Mucosa of rectum (tissue), 2 donors: ENCODE measurements at regions not wholly inside any gene's neighbourhood (a gene's known extent, or its start where the extent isn't known, plus 50 kb on each side); places are given as distances from the start of the nearest gene placed in this dataset.

Experiments
- H3K27ac ChIP-seq, 2 donors: one replicate each; pipeline ENCODE4 v1.7.0; 2013; ENCODE audit warnings: inconsistent platforms in 2 of 2, low read depth in 2 of 2, low read length in 2 of 2
- H3K27me3 ChIP-seq, 2 donors: one replicate each; pipeline ENCODE4 v1.7.0; 2013; ENCODE audit warnings: low read length in 2 of 2; ENCODE audit not compliant: control insufficient read depth in 2 of 2, insufficient read depth in 2 of 2
- H3K36me3 ChIP-seq, 2 donors: one replicate each; pipeline ENCODE4 v1.7.0; 2013; ENCODE audit warnings: low read length in 2 of 2; ENCODE audit not compliant: control insufficient read depth in 2 of 2, insufficient read depth in 2 of 2
- H3K4me1 ChIP-seq, 2 donors: one replicate each; pipeline ENCODE4 v1.7.0; 2013; ENCODE audit warnings: low read length in 2 of 2, mild to moderate bottlenecking in 1 of 2; ENCODE audit not compliant: control insufficient read depth in 2 of 2, insufficient read depth in 2 of 2
- H3K4me3 ChIP-seq, 2 donors: one replicate each; pipeline ENCODE4 v1.7.0; 2013; ENCODE audit warnings: low read length in 2 of 2
- H3K9ac ChIP-seq, 2 donors: one replicate each; pipeline ENCODE4 v1.7.0; 2013; ENCODE audit warnings: low read length in 2 of 2, low read depth in 1 of 2, mild to moderate bottlenecking in 1 of 2
- H3K9me3 ChIP-seq, 2 donors: one replicate each; pipeline ENCODE4 v1.7.0; 2013; ENCODE audit warnings: low read length in 2 of 2; ENCODE audit not compliant: control insufficient read depth in 2 of 2
- donor health status: healthy.
- donor health status: Normal muscosa, but diverticular disease.

DNA sequence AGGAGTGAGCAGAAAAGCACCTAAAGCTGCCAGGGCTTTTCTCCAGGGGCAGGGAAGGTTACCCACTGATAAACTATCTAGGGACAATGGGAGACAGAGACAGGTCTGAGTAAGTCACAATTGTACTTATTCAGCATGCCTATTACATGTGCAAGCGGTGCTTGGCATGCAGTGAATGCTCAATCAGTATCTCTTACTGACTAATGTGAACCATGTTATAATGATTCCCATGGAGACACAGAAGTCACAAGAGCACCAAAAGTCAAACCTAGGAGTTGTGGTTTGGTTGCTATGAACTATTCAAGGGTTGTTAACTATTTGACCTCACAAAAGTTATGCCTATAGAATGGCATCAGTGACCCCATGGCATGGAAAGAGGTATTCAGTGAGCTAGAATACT, 50.0 kb upstream of the RASGRP1 start:
- Histone ChIP-seq H3K27ac (no peak overlapping the region), H3K27me3 (no peaks in the 10 kb centered on the region), H3K9ac (no peak overlapping the region), H3K4me3 (no peak overlapping the region), H3K9me3 (no peaks in the 10 kb centered on the region), H3K36me3 (no peaks in the 10 kb centered on the region), H3K4me1 (no peaks in the 10 kb centered on the region)

DNA sequence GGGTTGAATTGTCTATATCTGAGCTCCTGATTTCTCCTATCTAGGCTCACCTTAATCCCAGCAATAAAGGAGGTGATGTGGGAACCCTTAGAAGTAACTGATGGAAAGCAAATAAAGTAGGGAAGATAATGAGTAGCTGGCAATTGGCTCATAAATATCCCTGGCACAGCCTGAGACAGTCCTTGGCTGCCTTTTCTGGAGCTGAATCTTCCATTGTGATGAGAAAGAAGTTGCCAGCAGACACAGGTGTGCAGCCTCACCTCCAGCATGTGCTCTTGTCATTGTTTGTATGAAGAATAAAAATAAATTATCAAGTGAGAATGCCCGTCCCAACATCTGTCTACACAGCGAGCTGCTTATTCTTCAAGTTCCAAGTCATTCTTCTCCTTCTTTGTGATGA, 53.2 kb upstream of the RASGRP1 start:
- no peaks in the 10 kb centered on the region for H3K9me3 ChIP-seq
- H3K27me3 ChIP-seq = no peaks in the 10 kb centered on the region
- H3K27ac ChIP-seq = no peak overlapping the region
- no peak overlapping the region for H3K4me3 ChIP-seq
- H3K4me1 ChIP-seq = peaks cover 0 to 10% of the 10 kb centered on the region in 2 donors
- H3K36me3 ChIP-seq = no peaks in the 10 kb centered on the region
- H3K9ac ChIP-seq = no peak overlapping the region

DNA sequence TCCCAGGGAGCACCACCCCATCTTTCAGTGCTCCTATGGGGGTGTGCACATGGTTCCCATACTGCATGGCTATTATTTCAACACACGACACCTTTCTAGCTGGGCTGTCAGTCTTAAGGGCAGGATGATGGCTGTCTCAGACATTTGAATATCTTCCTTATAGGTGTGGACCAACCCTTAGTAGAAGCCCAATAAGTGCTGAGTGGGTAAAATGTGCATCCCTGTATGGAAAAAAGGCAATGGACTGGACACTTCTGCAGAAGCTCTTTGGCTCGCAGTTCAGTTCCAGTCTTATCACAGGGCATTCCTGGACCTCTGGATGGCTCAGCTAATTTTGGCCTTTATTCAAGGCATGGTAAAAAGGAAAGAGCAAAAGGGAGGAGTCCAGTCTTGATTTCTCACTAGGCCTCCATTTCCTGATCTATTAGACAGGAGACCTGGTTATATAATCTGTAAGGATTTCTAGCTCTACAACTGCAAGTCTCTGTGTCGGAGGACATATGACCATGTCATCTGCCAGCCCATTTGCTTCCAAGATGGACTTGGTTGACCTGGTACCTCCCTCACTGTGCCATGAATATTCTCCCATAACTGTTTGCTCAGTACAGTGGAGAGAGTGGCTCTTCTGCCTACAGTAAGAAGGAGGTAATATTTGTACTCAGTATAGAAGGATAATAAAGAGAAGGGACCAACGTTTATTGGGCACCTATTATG, 53.8 kb upstream of the RASGRP1 start:
- no peak overlapping the region for H3K9ac ChIP-seq
- no peaks in the 10 kb centered on the region for H3K36me3 ChIP-seq
- no peak overlapping the region for H3K4me3 ChIP-seq
- H3K27me3 ChIP-seq = no peaks in the 10 kb centered on the region
- H3K4me1 ChIP-seq = peaks cover under 1 to 14% of the 10 kb centered on the region in 2 donors
- H3K27ac ChIP-seq = no peak overlapping the region
- H3K9me3 ChIP-seq = no peaks in the 10 kb centered on the region

DNA sequence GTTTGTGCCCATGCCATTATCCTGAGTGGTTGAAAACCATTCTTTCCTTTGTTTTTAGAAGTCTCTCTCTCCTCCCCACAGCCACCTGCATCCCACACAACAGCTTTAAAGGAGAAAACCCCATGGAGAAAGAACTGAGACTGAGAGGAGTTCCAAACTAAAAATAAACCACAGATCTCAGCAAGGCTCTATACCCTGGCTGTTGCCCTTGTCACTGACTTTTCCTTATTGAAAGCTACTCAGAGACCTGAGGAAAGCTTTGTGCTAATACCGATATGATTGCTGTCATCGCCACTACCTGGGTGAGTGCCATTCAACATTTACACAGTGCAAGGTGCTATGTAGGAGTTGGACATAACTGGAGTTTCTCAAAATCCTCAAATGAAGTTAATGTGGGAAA, 55.5 kb upstream of the RASGRP1 start:
- Histone ChIP-seq H3K27ac (no peak overlapping the region), H3K4me1 (peaks cover 6 to 16% of the 10 kb centered on the region in 2 donors), H3K9me3 (no peaks in the 10 kb centered on the region), H3K4me3 (no peak overlapping the region), H3K9ac (no peak overlapping the region), H3K36me3 (no peaks in the 10 kb centered on the region), H3K27me3 (no peaks in the 10 kb centered on the region)

DNA sequence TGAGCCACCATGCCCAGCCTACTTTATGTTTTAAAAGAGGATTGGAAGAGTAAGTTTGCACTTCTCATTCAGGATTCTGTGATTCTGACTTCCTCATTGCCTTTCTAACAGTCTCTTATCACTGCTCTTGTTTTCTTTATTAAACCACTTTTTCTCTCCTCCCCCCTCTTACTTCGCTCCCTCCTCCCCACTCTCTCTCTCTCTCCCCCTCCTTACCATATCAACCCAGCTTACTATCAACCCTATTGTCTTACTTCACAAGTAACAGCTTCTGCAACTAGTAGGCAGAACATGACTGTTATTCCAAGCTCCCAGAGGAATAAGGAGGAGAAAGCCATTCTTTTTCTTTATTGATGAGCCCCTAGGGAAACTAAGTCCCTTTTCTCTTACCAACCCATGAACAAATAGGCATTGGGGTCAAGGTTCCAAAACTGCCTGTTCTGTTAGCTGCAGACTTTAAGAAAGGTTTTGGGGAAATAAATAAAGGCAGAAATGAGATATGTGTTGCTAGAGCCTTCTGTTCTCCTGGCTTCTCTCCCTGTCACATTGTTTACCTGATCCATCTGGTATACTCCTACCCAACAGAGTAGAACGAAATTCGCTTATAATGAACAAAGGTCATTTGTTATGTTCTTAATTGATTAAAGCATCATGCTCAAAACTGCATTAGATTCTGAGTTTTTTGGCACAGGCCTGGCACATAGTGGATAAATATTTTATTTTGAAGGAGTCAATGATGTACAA, 56.4 kb upstream of the RASGRP1 start:
- Histone ChIP-seq H3K9me3 (no peaks in the 10 kb centered on the region), H3K4me1 (peaks cover 6 to 16% of the 10 kb centered on the region in 2 donors), H3K27ac (no peak overlapping the region), H3K36me3 (no peaks in the 10 kb centered on the region), H3K27me3 (no peaks in the 10 kb centered on the region), H3K9ac (no peak overlapping the region), H3K4me3 (no peak overlapping the region)

DNA sequence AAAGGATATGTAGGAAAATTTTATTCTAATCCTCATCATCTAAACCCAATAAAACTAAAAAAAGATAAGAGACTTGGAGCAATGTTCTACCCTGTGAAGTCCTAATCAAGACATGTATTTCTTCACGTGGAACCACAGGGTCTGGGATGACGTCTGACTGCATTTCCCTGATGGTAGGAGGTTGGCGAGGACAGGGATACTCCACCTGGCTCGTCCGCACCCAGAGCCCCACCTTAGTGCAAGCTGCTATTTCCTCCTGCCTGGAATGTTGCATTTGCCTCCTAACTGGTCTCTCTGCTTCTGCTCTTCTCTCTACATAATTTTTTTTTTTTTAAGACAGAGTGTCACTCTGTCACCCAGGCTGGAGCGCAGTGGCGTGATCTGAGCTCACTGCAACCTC, 57.7 kb upstream of the RASGRP1 start:
- H3K4me3 ChIP-seq = no peak overlapping the region
- no peaks in the 10 kb centered on the region for H3K9me3 ChIP-seq
- H3K9ac ChIP-seq = no peak overlapping the region
- no peaks in the 10 kb centered on the region for H3K36me3 ChIP-seq
- H3K27ac ChIP-seq = no peak overlapping the region
- peaks cover 6 to 16% of the 10 kb centered on the region in 2 donors for H3K4me1 ChIP-seq
- no peaks in the 10 kb centered on the region for H3K27me3 ChIP-seq

DNA sequence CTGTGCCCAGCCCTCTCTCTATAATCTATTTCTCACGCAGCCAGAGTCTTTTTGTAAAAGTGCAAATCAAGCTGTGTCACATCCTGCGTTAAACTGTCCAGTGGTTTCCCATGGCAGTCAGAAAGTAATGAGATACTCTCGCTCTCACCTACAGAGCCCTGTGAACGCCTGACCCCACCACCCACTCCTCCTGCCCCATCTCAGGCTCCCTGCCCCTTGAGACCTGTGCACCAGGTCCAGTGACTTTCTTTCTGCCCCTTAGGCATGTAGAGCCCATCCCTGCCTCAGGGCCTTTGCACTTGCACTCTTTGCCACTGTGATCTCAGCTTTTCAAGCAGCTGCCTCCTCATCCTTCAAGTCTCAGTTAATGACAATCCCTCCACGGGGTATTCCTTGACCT, 58.3 kb upstream of the RASGRP1 start:
- Histone ChIP-seq H3K27me3 (no peaks in the 10 kb centered on the region), H3K27ac (no peak overlapping the region), H3K4me1 (peaks cover 8 to 16% of the 10 kb centered on the region in 2 donors), H3K36me3 (no peaks in the 10 kb centered on the region), H3K9ac (no peak overlapping the region), H3K9me3 (no peaks in the 10 kb centered on the region), H3K4me3 (no peak overlapping the region)

DNA sequence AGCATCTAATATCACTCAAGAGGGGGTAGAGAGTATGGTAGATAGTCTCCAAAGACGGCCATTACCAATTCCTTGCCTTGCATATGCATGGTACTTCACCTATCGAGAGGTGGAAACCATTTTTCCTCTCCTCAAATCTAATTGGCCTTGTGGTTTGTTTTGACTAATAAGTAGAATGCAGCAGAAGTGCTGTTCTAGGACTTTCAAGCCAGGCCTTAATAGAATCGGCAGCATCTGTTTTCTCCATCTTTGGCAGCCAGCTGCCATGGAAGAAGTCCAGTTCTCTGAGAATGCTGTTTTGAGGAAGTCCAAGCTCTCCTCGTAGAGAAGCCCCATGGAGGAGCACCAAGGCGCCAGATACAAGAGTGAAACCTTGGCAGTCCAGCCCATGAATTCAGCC, 59.1 kb upstream of the RASGRP1 start:
- H3K27ac ChIP-seq = no peak overlapping the region
- H3K9me3 ChIP-seq = no peaks in the 10 kb centered on the region
- no peak overlapping the region for H3K4me3 ChIP-seq
- no peaks in the 10 kb centered on the region for H3K27me3 ChIP-seq
- H3K9ac ChIP-seq = no peak overlapping the region
- peaks cover 10 to 16% of the 10 kb centered on the region in 2 donors for H3K4me1 ChIP-seq
- no peaks in the 10 kb centered on the region for H3K36me3 ChIP-seq

DNA sequence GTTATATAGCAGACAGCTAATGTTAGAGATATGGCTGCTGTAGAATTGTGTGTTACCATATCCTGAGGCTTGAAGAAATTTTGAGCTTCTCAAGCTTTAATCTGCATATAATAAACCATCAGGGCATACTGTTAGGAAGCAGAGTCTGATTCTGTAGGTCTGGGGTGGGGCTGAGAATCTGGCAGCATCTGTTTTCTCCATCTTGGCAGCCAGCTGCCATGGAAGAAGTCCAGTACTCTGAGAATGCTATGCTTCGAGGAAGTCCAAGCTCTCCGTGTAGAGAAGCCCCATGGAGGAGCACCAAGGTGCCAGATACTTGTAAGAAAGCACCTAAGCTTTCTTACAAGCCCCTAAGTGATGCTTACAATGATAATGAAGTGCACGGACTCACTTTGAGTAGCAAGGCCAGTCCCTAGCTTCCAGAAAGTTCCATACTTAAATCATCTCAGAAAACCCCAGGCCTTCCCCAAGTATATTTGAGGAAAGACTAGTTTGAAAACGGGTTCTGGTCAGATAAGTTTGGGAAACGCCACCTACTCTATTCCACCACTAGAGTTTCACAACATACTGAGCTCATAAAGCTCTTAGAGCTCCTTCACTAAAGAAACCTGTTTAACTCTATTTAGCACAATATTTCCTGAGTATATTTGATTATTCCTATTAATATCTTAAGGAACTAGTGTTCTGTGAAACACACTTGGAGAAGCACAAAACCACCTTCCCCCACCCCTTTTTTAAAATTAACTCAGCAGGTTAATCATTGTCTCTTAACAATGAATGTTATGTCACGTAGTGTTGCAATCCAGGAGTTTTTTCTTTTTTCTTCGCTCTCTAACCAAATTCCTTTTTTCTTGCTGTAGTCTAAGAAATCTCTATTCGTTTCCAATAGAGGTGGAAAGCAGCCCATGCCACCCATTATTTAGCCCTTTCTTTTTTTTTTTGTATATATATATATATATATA, 59.9 kb upstream of the RASGRP1 start:
- no peaks in the 10 kb centered on the region for H3K36me3 ChIP-seq
- no peaks in the 10 kb centered on the region for H3K9me3 ChIP-seq
- peaks cover 10 to 16% of the 10 kb centered on the region in 2 donors for H3K4me1 ChIP-seq
- no peak overlapping the region for H3K9ac ChIP-seq
- no peak overlapping the region for H3K27ac ChIP-seq
- H3K27me3 ChIP-seq = no peaks in the 10 kb centered on the region
- no peak overlapping the region for H3K4me3 ChIP-seq

DNA sequence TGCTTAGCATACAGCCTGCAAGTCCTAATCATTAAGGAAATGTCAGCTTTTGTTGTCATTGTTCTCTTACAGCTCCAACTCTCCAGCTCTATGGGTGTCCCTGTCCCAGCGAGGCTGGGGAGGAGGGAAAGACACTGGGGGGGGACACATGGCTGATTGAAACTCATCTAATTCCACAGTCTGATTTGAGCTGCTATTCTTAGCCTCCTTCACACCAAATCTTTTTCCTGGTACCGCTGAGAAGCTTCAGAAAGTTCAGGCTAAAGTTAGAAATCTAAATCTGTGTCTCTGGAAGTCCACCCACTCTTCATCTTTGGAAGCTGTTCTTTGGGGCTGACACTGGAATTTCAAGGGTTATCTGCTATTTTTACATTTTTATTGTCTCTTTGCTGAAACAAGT, 61.3 kb upstream of the RASGRP1 start:
- Histone ChIP-seq H3K9ac (no peak overlapping the region), H3K4me3 (no peak overlapping the region), H3K27ac (no peak overlapping the region), H3K9me3 (no peaks in the 10 kb centered on the region), H3K4me1 (peaks cover 10 to 16% of the 10 kb centered on the region in 2 donors), H3K36me3 (no peaks in the 10 kb centered on the region), H3K27me3 (no peaks in the 10 kb centered on the region)
